Endothelial cell (in vitro differentiated cells): ENCODE measurements at regions not wholly inside any gene's neighbourhood (a gene's known extent, or its start where the extent isn't known, plus 50 kb on each side); places are given as distances from the start of the nearest gene placed in this dataset.
"Not testable (repeated sequence)": the region's sequence is repeated elsewhere in the genome, so short reads cannot be mapped to it uniquely, and the experiment has no call there.

ENCODE experiments used
- DNase-seq: peaks from one replicate; pipeline ENCODE4 v3.0.0; 2021; ENCODE audit warnings: low spot score
- H3K27ac Mint-ChIP-seq: one replicate; pipeline ENCODE4 v1.8.0; 2021; ENCODE audit warnings: mixed read lengths, inconsistent platforms; ENCODE audit not compliant: unreplicated experiment
- H3K27me3 Mint-ChIP-seq: one replicate; pipeline ENCODE4 v1.8.0; 2021; ENCODE audit warnings: mild to moderate bottlenecking, moderate library complexity, mixed read lengths, inconsistent platforms; ENCODE audit not compliant: unreplicated experiment
- H3K36me3 Mint-ChIP-seq: one replicate; pipeline ENCODE4 v1.8.0; 2021; ENCODE audit warnings: mild to moderate bottlenecking, low read depth, mixed read lengths, inconsistent platforms; ENCODE audit not compliant: unreplicated experiment
- H3K4me1 Mint-ChIP-seq: one replicate; pipeline ENCODE4 v1.8.0; 2021; ENCODE audit warnings: mild to moderate bottlenecking, mixed read lengths, inconsistent platforms; ENCODE audit not compliant: unreplicated experiment
- H3K4me3 Mint-ChIP-seq: one replicate; pipeline ENCODE4 v1.8.0; 2021; ENCODE audit warnings: mild to moderate bottlenecking, mixed read lengths, inconsistent platforms; ENCODE audit not compliant: unreplicated experiment
- H3K9me3 Mint-ChIP-seq: one replicate; pipeline ENCODE4 v1.8.0; 2021; ENCODE audit warnings: mixed read lengths, inconsistent platforms; ENCODE audit not compliant: unreplicated experiment
- TF ChIP-seq, protein P1 (sequence below): fragments of 200-600 bp; sonication (generic); IDR thresholded peaks from one replicate; pipeline ENCODE4 v1.5.0; 2021; ENCODE audit warnings: antibody characterized with exemption; ENCODE audit not compliant: unreplicated experiment

DNA sequence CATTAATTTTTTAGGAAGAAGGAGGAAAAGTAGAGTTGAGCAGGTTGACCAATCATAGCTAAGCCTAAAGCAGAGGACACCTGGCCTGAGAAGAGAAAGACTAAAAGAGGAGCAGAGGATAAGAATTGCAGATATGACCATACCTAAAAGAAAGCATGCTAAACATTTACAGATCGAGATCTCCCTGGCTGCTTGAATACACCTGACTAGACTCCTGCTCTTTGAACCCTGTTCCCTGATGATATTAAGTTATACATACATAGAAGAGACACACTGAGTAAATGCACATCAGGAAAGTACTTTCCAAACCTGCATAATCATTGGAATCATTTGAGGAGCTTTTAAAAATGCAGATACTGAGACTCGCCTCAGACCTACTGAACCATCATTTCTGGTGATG is 232.3 kb upstream of the ELL2 start:
- Mint-ChIP-seq H3K27ac (no peak overlapping the region), H3K27me3 (no peaks in the 10 kb centered on the region), H3K4me3 (no peak overlapping the region), H3K36me3 (no peaks in the 10 kb centered on the region), H3K9me3 (no peaks in the 10 kb centered on the region), H3K4me1 (no peaks in the 10 kb centered on the region)
- DNase-seq, result no peak
- TF ChIP-seq, protein P1, sequence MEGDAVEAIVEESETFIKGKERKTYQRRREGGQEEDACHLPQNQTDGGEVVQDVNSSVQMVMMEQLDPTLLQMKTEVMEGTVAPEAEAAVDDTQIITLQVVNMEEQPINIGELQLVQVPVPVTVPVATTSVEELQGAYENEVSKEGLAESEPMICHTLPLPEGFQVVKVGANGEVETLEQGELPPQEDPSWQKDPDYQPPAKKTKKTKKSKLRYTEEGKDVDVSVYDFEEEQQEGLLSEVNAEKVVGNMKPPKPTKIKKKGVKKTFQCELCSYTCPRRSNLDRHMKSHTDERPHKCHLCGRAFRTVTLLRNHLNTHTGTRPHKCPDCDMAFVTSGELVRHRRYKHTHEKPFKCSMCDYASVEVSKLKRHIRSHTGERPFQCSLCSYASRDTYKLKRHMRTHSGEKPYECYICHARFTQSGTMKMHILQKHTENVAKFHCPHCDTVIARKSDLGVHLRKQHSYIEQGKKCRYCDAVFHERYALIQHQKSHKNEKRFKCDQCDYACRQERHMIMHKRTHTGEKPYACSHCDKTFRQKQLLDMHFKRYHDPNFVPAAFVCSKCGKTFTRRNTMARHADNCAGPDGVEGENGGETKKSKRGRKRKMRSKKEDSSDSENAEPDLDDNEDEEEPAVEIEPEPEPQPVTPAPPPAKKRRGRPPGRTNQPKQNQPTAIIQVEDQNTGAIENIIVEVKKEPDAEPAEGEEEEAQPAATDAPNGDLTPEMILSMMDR, result no peak

DNA sequence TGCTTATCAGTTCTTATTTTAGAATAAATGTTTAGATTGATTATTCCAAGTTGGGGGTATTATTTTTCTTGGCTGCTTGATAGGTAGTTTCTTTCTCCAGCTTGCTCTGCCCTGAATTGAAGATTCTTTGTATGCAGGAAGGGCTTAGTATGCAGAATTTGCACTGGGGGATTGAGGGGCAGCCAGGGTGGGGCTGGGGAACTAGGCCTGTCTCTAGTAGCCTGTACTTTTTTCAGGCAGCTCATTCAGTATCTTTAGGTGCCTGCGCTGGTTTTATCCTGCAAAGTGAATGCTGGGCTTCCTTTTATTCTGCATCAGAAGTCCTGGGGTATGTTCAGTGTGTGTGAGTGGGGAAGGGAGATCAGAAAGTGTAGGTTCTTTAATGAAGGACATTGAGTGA is 228.3 kb upstream of the ELL2 start:
- TF ChIP-seq, protein P1, result no peak
- no peak for DNase-seq
- Mint-ChIP-seq H3K27ac (no peak overlapping the region), H3K4me3 (no peak overlapping the region), H3K9me3 (no peaks in the 10 kb centered on the region), H3K4me1 (peaks cover 2% of the 10 kb centered on the region), H3K27me3 (no peaks in the 10 kb centered on the region), H3K36me3 (no peaks in the 10 kb centered on the region)

DNA sequence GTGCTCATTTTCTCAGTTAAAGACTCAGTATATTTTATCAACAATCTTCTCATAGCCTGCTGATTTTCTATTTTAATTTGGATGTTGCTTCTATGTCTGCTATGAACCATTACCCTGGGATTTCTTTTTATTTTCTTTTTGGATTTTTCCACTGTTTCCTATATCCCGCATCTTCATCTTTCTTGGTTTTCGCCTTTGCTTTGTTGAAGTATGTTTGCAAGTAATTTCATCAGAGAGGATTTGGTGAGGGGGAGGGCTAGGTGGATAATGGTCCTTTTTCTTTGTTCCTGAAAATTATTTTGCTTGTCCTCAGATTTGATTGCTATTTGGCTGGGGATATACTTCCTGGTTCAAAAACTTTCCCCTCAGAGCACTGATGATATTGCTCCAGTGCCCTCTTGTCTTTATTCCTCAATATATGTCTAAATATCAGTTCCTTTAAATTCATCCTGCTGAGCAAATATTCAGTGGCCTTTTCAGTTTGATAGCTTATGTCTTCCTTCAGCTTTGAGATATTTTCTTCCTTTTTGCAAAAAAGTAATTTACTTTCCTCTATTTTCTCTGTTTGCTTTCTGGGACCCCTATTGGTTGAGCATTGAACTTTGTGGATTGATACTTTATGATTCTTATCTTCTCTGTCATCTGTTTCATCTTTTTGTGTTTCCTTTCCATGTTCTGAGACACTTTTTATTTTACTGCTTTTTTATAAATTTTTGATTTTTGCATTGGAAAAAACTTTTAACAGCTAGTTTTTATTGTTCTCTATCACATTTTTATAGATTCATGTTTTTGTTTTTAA is 227.6 kb upstream of the ELL2 start:
- Mint-ChIP-seq H3K36me3 (no peaks in the 10 kb centered on the region), H3K4me1 (peaks cover 2% of the 10 kb centered on the region), H3K4me3 (no peak overlapping the region), H3K9me3 (no peaks in the 10 kb centered on the region), H3K27ac (no peak overlapping the region), H3K27me3 (no peaks in the 10 kb centered on the region)
- TF ChIP-seq, protein P1, result no peak
- no peak for DNase-seq

DNA sequence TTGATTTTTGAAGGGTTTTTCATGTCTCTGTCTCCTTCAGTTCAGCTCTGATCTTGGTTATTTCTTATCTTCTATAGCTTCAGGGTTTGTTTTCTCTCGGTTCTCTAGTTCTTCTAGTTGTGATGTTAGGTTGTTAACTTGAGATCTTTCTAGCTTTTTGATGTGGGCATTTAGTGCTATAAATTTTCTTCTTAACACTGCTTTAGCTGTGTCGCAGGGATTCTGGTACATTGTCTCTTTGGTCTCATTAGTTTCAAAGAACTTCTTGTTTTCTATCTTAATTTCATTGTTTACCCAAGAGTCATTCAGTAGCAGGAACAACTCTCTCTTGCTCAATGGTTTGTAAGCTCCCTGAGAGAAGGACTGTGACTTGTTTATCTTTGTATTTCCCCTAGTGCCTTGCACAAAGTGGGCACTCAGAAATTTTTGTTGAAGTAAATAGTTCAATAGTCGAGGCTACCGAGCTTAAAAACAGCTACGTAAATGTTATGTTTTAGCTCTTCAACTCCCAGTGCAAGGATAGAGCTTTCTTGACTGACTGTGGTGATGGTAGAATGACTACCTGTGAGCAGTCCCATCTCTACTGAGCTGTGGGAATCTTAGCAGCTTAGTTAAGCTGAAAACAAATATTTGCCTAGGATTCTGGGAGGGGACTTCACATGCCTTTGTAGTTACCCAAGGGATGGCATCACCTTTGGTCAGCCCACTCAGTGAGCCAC is 225.8 kb upstream of the ELL2 start:
- TF ChIP-seq, protein P1, result no peak
- Mint-ChIP-seq H3K27me3 (no peaks in the 10 kb centered on the region), H3K27ac (no peak overlapping the region), H3K9me3 (no peaks in the 10 kb centered on the region), H3K36me3 (no peaks in the 10 kb centered on the region), H3K4me1 (peaks cover 2% of the 10 kb centered on the region), H3K4me3 (no peak overlapping the region)
- no peak for DNase-seq

DNA sequence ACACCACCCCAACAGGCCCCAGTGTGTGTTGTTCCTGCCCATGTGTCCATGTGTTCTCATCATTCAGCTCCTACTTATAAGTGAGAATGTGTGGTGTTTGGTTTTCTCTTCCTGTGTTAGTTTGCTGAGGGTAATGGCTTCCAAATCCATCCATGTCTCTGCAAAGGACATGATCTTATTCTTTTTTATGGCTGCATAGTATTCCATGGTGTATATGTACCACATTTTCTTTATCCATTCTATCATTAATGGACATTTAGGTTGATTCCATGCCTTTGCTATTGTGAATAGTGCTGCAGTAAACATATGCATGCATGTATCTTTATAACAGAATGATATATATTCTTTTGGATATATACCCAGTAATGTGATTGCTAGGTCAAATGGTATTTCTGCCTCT is 222.9 kb upstream of the ELL2 start:
- not testable (repeated sequence) for H3K9me3 Mint-ChIP-seq, H3K36me3 Mint-ChIP-seq, H3K4me1 Mint-ChIP-seq, H3K27me3 Mint-ChIP-seq, DNase-seq, H3K27ac Mint-ChIP-seq, H3K4me3 Mint-ChIP-seq
